HG03432 (cell line): ENCODE measurements at regions not wholly inside any gene's neighbourhood (a gene's known extent, or its start where the extent isn't known, plus 50 kb on each side); places are given as distances from the start of the nearest gene placed in this dataset.
"Not testable (repeated sequence)": the region's sequence is repeated elsewhere in the genome, so short reads cannot be mapped to it uniquely, and the experiment has no call there.

Experiments
- ATAC-seq: cut with Tn5 transposase; IDR thresholded peaks from one replicate; pipeline ENCODE4 v1.9.1; 2021; ENCODE audit warnings: mild to moderate bottlenecking, moderate library complexity; ENCODE audit not compliant: unreplicated experiment

DNA sequence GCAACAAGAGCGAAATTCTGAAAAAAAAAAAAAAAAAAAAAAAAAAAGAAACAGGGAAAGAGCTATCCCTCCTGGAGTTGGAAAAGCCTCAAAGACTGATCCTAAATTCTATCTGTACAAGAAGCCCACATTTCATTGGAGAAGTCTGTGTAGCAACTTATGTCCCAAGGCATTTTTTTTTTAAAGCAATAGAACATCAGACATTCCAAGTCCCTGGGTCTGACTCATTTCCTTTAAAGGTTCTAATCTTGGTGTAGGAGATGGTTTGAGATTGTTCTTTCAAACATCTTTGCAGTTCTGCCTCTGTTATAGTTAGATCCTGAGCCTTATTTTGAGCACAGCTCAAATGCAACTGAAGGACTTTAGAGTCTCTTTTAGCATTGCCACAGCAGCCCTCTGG, 706.5 kb upstream of the MIR17HG start:
- no peak for ATAC-seq

DNA sequence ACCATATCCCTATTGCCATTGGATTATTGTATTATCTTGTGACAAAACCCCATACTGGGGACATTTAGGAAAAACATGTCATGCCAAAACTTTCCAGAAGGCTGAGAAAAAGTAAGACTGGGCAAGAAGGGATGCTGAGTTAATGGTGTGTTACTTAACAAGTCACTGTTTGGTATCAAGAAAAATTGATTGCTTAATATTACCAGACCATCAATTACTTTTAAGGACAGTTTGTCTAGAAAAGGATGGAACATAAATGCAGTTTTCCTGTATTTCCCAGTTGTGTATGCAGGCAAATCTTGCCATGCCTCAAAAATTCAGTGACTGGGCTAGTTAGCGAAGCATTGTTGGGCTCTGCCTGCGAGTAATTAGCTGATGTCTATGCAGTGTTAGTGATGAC, 705.6 kb upstream of the MIR17HG start:
- ATAC-seq: no peak

DNA sequence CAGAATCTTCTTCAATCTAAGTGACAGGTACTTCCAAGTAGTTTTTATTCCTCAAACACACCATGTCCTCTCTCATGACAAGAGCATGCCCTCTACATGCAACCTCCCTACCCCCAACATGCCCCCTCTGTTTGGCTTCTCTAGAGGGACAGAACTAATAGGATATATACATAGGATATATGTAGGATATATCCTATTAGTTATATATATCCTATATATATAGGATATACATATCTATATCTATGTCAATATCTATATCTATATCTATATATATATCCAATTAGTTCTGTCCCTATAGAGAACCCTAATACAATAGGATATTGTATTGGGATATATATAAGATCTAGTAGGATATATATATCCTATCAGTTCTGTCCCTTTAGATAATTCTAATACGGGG, 701.9 kb upstream of the MIR17HG start:
- no peak for ATAC-seq

DNA sequence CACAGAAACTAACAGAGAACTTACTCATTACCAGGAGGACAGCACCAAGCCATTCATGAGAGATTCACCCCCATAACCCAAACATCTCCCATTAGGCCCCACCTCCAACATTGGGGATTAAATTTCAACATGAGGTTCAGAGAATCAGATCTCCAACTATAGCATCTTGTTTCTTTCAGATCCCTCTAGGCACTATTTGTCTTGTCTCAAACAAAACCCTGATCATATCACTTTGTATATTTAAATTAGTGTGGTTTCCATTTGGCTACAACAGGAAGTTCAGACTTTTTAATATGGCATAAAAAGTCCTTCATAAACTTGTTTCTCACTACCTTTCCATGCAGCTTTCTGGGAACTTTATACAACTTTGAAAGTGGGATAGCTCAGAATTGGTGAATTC, 699.0 kb upstream of the MIR17HG start:
- ATAC-seq: no peak

GRCh38 chr13:90652036-90652435, 695.5 kb upstream of the MIR17HG start:
- no peak for ATAC-seq

GRCh38 chr13:90654970-90655369, 692.5 kb upstream of the MIR17HG start:
- no peak for ATAC-seq

DNA sequence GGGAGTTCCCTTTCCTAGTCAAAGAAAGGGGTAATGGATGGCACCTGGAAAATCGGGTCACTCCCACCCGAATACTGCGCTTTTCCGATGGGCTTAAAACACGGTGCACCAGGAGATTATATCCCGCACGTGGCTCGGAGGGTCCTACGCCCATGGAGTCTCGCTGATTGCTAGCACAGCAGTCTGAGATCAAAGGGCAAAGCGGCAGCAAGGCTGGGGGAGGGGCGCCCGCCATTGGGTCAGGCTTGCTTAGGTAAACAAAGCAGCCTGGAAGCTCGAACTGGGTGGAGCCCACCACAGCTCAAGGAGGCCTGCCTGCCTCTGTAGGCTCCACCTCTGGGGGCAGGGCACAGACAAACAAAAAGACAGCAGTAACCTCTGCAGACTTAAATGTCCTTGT, 683.3 kb upstream of the MIR17HG start:
- ATAC-seq: not testable (repeated sequence)

DNA sequence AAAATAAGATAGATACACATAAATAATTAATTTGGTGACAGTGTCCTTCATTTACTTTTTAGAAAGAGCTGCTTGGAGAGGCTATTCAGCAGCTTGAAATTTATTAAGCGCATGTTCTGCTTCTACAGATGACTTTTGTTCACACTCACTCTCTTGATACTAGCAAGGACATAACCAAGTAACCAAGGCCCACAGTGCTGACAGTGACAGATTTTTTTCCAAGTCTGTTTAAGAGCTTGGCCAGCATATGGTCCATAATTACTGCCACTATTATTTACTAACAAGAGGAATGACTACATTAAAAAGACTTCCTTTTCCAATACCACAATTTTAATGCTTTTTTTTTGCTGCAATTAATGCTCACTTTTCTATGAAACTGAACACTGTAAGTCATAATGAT, 673.7 kb upstream of the MIR17HG start:
- no peak for ATAC-seq

GRCh38 chr13:90675129-90675528, 672.4 kb upstream of the MIR17HG start:
- ATAC-seq: no peak

GRCh38 chr13:90680826-90681225, 666.7 kb upstream of the MIR17HG start:
- ATAC-seq: no peak

GRCh38 chr13:90683711-90684131, 663.8 kb upstream of the MIR17HG start:
- no peak for ATAC-seq

DNA sequence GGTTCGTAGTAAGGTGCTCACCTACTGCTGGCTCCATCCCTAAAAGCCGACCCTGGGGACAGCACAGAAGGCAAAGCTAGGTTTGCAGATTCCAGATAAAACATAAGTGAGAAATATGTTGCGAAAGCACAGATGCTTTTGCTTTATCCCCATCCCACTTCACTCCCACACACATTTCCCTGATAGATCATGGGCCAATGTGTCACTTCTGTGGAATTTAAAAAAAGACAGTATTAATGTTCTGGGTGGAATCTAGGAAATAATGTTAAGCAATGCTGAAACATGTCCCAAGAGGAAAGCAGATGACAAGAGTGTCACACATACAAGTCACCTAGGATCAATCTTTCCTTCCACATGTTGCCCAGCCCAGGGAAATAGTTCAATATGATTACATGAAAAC, 661.0 kb upstream of the MIR17HG start:
- ATAC-seq: no peak

- no peak for ATAC-seq
Observed at GRCh38 chr13:90689111-90689510, 658.4 kb upstream of the MIR17HG start.

DNA sequence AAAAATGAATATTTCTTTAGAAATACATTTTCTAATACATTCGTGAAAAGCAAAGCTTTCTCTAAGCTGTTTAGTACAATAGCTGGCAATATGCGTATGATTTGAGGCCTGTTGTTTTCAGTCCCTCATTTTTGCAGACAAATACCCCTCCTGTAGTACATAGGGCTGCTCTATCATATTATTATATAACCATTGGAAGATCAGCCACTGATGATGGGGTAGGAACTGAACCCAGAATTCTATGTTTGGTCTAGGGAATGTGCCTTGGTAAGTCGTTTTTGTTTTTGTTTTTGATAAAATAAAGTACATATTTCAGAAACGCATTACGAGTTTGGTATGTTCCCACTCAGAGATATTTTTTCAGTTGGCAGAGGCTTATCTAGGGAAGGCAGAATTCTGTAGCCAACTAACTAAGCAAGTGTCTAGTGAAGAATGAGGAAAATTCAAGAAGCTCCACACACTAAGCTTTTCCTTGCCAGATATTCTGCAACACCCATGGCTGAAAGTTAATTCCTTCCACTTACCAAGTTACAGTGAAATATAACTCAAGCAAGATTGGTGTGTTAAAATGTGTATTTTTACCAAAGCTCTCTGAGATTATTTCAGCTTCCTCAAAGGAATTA, 656.9 kb upstream of the MIR17HG start:
- no peak for ATAC-seq

GRCh38 chr13:90696254-90696653, 651.2 kb upstream of the MIR17HG start:
- ATAC-seq: no peak

DNA sequence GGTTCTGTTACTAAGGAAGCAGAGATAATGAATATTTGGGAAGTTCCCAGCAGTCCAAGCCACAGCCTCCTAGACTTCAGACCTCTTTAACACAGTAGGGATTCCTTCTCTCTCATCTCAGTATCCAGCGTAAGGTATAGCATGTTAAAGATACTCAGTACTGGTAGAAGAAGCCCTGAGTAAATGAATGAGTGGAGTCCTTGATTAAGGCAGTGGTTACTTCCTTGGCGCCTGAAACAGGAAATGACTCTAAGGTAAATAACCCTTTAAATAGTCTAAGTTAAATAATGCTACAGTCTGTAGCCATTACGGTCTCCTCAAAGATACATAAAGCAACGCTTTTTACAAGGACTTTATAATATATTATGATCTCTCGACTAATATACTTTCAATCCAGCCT, 650.8 kb upstream of the MIR17HG start:
- no peak for ATAC-seq

DNA sequence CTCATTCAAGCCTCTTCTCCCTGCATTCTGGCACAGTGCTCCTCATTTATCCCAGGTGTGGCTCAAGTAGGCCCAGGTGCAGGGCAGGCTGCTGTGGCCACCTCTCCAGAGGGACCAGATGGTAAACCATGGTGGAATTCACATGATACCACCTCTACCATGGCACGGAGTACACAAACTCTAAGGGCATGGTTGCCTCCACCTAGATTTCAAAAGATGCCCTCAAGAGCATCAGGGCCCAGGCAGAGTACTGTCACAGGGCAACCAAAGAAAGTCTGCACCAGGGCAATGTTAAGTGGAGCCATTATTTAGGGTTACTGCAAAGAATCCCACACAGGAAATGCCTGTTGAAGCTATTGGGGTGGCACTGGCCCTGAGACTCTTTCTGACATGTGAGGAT, 647.1 kb upstream of the MIR17HG start:
- ATAC-seq: no peak

DNA sequence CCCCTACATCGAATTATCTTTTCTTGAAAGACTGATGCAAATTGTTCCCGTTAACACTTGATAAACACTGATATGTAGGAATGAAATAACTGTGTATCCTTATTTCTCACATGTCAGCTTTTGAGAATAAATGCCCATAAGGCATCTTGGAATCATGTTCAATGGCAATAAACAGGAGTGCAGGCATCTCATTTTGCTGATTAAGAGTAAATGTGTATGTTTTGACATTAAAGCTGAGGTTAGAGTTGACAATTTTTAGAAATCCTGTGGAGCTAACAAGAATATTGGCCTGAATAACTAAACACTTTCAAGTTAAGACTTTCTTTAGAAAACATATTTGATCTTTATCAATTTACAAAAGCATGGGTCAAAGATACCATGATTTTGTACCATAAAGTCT, 646.2 kb upstream of the MIR17HG start:
- ATAC-seq: no peak

DNA sequence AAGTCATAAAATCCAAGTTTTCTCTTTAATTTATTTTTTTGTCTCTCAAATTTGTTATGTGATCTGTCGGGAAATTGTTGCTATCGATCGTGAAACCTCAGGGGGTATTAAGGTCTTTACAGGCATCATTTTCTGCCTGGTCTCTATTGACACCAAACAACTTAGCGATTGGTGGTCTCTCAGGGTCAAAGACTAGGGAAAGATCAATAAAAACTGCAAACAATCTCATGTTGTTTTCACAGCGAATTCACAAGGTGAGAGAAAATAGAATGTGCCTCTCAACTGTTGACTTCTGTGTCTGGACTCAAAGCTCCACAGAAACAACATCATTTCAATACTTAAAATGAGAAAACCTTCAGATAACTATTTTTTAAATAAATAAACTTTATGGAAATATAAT, 645.4 kb upstream of the MIR17HG start:
- ATAC-seq: no peak

DNA sequence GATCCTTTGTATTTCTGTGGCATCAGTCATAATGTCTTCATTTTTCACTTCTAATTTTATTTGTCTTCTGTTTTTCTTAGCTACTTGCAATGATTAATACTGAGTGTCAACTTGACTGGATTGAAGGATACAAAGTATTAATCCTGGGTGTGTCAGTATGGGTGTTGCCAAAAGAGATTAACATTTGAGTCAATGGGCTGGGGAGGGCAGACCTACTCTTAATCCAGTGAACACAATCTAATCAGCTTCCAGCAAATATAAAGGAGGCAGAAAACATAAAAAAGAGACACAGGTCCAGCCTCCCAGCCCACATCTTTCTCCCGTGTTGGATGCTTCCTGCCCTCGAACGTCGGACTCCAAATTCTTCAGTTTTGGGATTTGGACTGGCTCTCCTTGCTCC, 640.9 kb upstream of the MIR17HG start:
- no peak for ATAC-seq

- ATAC-seq: no peak
Observed at GRCh38 chr13:90708128-90708527, 639.4 kb upstream of the MIR17HG start.

GRCh38 chr13:90709319-90709718, 638.2 kb upstream of the MIR17HG start:
- no peak for ATAC-seq

DNA sequence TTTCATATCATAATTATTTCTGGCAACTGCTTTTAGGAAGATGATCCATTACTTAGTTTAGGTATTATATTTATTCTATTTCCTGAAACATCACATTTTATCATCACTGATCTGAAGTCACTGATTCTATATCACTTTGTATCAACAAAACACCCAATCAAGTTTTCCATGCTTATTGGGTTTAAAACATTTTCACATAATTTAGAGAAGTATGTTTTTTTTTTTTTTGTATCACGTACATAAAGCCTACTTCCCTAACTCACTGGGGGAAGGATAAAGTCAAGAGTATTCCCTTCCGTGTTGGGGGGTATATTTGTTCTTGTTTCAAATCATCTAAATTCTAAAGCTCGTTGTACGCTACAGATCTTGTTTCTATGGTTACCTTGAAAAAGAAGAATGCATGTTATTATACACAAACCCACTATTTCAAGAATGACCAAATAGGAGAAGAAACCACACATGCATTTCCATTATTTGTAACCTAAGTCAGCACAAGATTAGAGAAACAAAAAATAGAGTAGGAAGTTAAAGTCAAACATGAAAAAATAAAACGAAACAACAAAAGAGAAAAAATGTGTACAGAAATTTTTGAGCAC, 637.2 kb upstream of the MIR17HG start:
- no peak for ATAC-seq
